SK-N-SH treated with all-trans-retinoic acid at 6 μM for 48 hours (cell line): ENCODE measurements at regions not wholly inside any gene's neighbourhood (a gene's known extent, or its start where the extent isn't known, plus 50 kb on each side); places are given as distances from the start of the nearest gene placed in this dataset.

Experiments used
- ATAC-seq: fragments of 200-7000 bp; cut with Tn5 transposase; 3 replicates; pipeline ENCODE4 v1.9.1; 2020; ENCODE audit warnings: mild to moderate bottlenecking, moderate library complexity
- ARNTL ChIP-seq: fragments of 450-650 bp; formaldehyde crosslinking; IDR thresholded peaks from 2 replicates; pipeline ENCODE4 v1.5.0; 2020; ENCODE audit warnings: low read depth, mild to moderate bottlenecking, moderate library complexity, borderline replicate concordance
- BACH2 ChIP-seq: fragments of 250-450 bp; sonication (Bioruptor Pico); IDR thresholded peaks from 2 replicates; pipeline ENCODE4 v1.9.0; 2021; ENCODE audit warnings: mild to moderate bottlenecking, borderline replicate concordance
- CSDC2 ChIP-seq: fragments of 250-450 bp; sonication (Bioruptor Pico); IDR thresholded peaks from 2 replicates; pipeline ENCODE4 v1.5.0; 2020; ENCODE audit warnings: mild to moderate bottlenecking, moderate library complexity
- CSRNP3 ChIP-seq: fragments of 250-450 bp; sonication (Bioruptor Pico); IDR thresholded peaks from 2 replicates; pipeline ENCODE4 v1.5.1; 2021; ENCODE audit warnings: mild to moderate bottlenecking, moderate library complexity
- ESRRG ChIP-seq: fragments of 250-450 bp; sonication (Bioruptor Pico); IDR thresholded peaks from 2 replicates; pipeline ENCODE4 v1.6.1; 2021; ENCODE audit warnings: mild to moderate bottlenecking
- ISL1 ChIP-seq: fragments of 250-450 bp; sonication (Bioruptor Pico); IDR thresholded peaks from 2 replicates; pipeline ENCODE4 v2.1.2; 2022; ENCODE audit warnings: mild to moderate bottlenecking, moderate library complexity
- OSR1 ChIP-seq: fragments of 250-450 bp; sonication (Bioruptor Pico); IDR thresholded peaks from 2 replicates; pipeline ENCODE4 v1.8.0; 2022; ENCODE audit warnings: moderate library complexity, mild to moderate bottlenecking, inconsistent platforms
- PPARA ChIP-seq: fragments of 250-450 bp; sonication (Bioruptor Pico); IDR thresholded peaks from 2 replicates; pipeline ENCODE4 v1.5.0; 2020; ENCODE audit warnings: mild to moderate bottlenecking, borderline replicate concordance
- RARB ChIP-seq: fragments of 250-450 bp; sonication (Bioruptor Pico); IDR thresholded peaks from 2 replicates; pipeline ENCODE4 v1.8.0; 2021; ENCODE audit warnings: mild to moderate bottlenecking, moderate library complexity
- TCF4 ChIP-seq: fragments of 250-450 bp; sonication (Bioruptor Pico); IDR thresholded peaks from 2 replicates; pipeline ENCODE4 v1.8.0; 2021; ENCODE audit warnings: mild to moderate bottlenecking, moderate library complexity, borderline replicate concordance
- TOX ChIP-seq: fragments of 250-450 bp; sonication (Bioruptor Pico); IDR thresholded peaks from 2 replicates; pipeline ENCODE4 v1.8.0; 2021; ENCODE audit warnings: mild to moderate bottlenecking, moderate library complexity, borderline replicate concordance
- ZC3H10 ChIP-seq: fragments of 250-450 bp; sonication (Bioruptor Pico); IDR thresholded peaks from 2 replicates; pipeline ENCODE4 v1.5.1; 2021; ENCODE audit warnings: mild to moderate bottlenecking, moderate library complexity
- ZFP3 ChIP-seq: fragments of 250-450 bp; sonication (Bioruptor Pico); IDR thresholded peaks from 2 replicates; pipeline ENCODE4 v1.5.0; 2020; ENCODE audit warnings: mild to moderate bottlenecking, moderate library complexity
- ZFP30 ChIP-seq: fragments of 450-650 bp; formaldehyde crosslinking; IDR thresholded peaks from 2 replicates; pipeline ENCODE4 v1.5.0; 2022; ENCODE audit warnings: mild to moderate bottlenecking, moderate library complexity
- ZNF565 ChIP-seq: fragments of 450-650 bp; formaldehyde crosslinking; conservative IDR thresholded peaks from 2 replicates; pipeline ENCODE4 v1.5.0; 2020; ENCODE audit warnings: low read depth, mild to moderate bottlenecking, moderate library complexity
- TF ChIP-seq, protein P1 (sequence below): fragments of 250-450 bp; sonication (Bioruptor Pico); IDR thresholded peaks from 2 replicates; pipeline ENCODE4 v1.5.0; 2020; ENCODE audit warnings: mild to moderate bottlenecking, moderate library complexity
- TF ChIP-seq, protein P2 (sequence below): fragments of 250-450 bp; sonication (Bioruptor Pico); IDR thresholded peaks from 2 replicates; pipeline ENCODE4 v1.5.1; 2020; ENCODE audit warnings: low read depth, mild to moderate bottlenecking, moderate library complexity

GRCh38 chr4:60487118-60487761, 712.9 kb upstream of the ADGRL3 start:
- peak; percentile 54 for ATAC-seq

- TF ChIP-seq ESRRG (no peak), ZFP30 (CRISPR knock-in tag) (no peak)
- no peak for ATAC-seq
Measured at GRCh38 chr4:60500810-60501209, 699.3 kb upstream of the ADGRL3 start.

GRCh38 chr4:60502733-60503132, 697.4 kb upstream of the ADGRL3 start:
- no peak for ATAC-seq
- TF ChIP-seq ZFP30 (CRISPR knock-in tag), result no peak
- TF ChIP-seq TCF4, result no peak
- TF ChIP-seq ZC3H10, result no peak
- no peak for TF ChIP-seq CSDC2 (CRISPR knock-in tag)
- no peak for TF ChIP-seq ISL1 (CRISPR knock-in tag)
- TF ChIP-seq TOX, result no peak
- no peak for TF ChIP-seq BACH2
- TF ChIP-seq ZFP3 (CRISPR knock-in tag), result no peak

- ATAC-seq, result no peak
- TF ChIP-seq, protein P1, sequence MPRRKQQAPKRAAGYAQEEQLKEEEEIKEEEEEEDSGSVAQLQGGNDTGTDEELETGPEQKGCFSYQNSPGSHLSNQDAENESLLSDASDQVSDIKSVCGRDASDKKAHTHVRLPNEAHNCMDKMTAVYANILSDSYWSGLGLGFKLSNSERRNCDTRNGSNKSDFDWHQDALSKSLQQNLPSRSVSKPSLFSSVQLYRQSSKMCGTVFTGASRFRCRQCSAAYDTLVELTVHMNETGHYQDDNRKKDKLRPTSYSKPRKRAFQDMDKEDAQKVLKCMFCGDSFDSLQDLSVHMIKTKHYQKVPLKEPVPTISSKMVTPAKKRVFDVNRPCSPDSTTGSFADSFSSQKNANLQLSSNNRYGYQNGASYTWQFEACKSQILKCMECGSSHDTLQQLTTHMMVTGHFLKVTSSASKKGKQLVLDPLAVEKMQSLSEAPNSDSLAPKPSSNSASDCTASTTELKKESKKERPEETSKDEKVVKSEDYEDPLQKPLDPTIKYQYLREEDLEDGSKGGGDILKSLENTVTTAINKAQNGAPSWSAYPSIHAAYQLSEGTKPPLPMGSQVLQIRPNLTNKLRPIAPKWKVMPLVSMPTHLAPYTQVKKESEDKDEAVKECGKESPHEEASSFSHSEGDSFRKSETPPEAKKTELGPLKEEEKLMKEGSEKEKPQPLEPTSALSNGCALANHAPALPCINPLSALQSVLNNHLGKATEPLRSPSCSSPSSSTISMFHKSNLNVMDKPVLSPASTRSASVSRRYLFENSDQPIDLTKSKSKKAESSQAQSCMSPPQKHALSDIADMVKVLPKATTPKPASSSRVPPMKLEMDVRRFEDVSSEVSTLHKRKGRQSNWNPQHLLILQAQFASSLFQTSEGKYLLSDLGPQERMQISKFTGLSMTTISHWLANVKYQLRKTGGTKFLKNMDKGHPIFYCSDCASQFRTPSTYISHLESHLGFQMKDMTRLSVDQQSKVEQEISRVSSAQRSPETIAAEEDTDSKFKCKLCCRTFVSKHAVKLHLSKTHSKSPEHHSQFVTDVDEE (CRISPR knock-in tag), result no peak
- TF ChIP-seq TCF4, result no peak
- TF ChIP-seq ISL1 (CRISPR knock-in tag), result no peak
- TF ChIP-seq ARNTL (CRISPR knock-in tag), result no peak
- no peak for TF ChIP-seq ZNF565
- TF ChIP-seq PPARA (CRISPR knock-in tag), result no peak
- no peak for TF ChIP-seq BACH2
- no peak for TF ChIP-seq ZFP3 (CRISPR knock-in tag)
- no peak for TF ChIP-seq RARB (CRISPR knock-in tag)
- no peak for TF ChIP-seq CSRNP3 (CRISPR knock-in tag)
- TF ChIP-seq CSDC2 (CRISPR knock-in tag), result no peak
- TF ChIP-seq ESRRG, result no peak
- TF ChIP-seq OSR1 (CRISPR knock-in tag), result no peak
- TF ChIP-seq, protein P2, sequence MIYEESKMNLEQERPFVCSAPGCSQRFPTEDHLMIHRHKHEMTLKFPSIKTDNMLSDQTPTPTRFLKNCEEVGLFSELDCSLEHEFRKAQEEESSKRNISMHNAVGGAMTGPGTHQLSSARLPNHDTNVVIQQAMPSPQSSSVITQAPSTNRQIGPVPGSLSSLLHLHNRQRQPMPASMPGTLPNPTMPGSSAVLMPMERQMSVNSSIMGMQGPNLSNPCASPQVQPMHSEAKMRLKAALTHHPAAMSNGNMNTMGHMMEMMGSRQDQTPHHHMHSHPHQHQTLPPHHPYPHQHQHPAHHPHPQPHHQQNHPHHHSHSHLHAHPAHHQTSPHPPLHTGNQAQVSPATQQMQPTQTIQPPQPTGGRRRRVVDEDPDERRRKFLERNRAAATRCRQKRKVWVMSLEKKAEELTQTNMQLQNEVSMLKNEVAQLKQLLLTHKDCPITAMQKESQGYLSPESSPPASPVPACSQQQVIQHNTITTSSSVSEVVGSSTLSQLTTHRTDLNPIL (CRISPR knock-in tag), result no peak
Measured at GRCh38 chr4:60506061-60506460, 694.1 kb upstream of the ADGRL3 start.

DNA sequence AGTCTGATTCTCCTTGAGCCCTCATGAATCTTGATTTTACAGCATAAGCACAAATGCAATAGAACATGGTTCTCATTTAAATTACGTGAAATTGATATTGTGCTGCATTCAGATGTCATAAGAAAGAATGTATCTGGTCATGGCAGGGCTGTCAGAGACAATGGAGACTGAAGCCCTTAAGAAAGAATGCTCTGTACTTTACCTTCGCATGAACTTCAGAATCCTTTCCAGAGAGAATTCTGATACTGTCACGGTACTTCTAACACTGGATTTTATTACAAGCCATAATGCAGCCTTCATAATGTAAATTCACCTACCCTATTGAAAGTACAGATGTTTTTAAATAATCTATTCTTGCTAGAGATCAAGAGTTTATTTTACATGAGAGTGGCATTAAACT, 677.9 kb upstream of the ADGRL3 start:
- TF ChIP-seq, protein P2 (CRISPR knock-in tag), result no peak
- TF ChIP-seq, protein P1 (CRISPR knock-in tag), result no peak
- no peak for ATAC-seq
